ENCODE measurements at regions not wholly inside any gene's neighbourhood (a gene's known extent, or its start where the extent isn't known, plus 50 kb on each side); places are given as distances from the start of the nearest gene placed in this dataset.

GRCh38 chr20:22915512-22915911 lies 119.6 kb upstream of the SSTR4 start:
- TF ChIP-seq CTCF (conservative IDR thresholded peaks at IDR 0.05 in 1 of 2, IDR thresholded peaks at IDR 0.05 in 1 of 2; ENCODE audit: low read depth in 1 of 2, low read length in 2 of 2) (no peak), EZH2 (IDR thresholded peaks at IDR 0.05; ENCODE audit: low read length, missing control alignments) (no peak)
